HCT116 (cell line): ENCODE measurements at regions not wholly inside any gene's neighbourhood (a gene's known extent, or its start where the extent isn't known, plus 50 kb on each side); places are given as distances from the start of the nearest gene placed in this dataset.

Experiments used
- CEBPB ChIP-seq: IDR thresholded peaks from 2 replicates; pipeline ENCODE4 v1.6.1; 2012; ENCODE audit warnings: low read depth
- EGR1 ChIP-seq: IDR thresholded peaks from 2 replicates; pipeline ENCODE4 v1.6.1; 2012; ENCODE audit warnings: low read depth
- ELF1 ChIP-seq: IDR thresholded peaks from 2 replicates; pipeline ENCODE4 v1.6.1; 2012; ENCODE audit warnings: low read depth, borderline replicate concordance
- EZH2 ChIP-seq: fragments of 200-600 bp; sonication (generic); IDR thresholded peaks from 2 replicates; pipeline ENCODE4 v1.6.1; 2017; ENCODE audit warnings: antibody characterized with exemption, mixed run types
- EZH2phosphoT487 ChIP-seq: fragments of 200-600 bp; IDR thresholded peaks from 2 replicates; pipeline ENCODE4 v1.6.1; 2018; ENCODE audit warnings: antibody characterized with exemption, borderline replicate concordance
- FOSL1 ChIP-seq: IDR thresholded peaks from 2 replicates; pipeline ENCODE4 v1.6.1; 2012; ENCODE audit warnings: low read depth
- POLR2A ChIP-seq: IDR thresholded peaks from 2 replicates; pipeline ENCODE4 v1.7.0; 2011; ENCODE audit warnings: borderline replicate concordance; ENCODE audit not compliant: insufficient read depth, insufficient read length; ENCODE audit errors: extremely low read depth
- SIN3A ChIP-seq: IDR thresholded peaks from 2 replicates; pipeline ENCODE4 v1.6.1; 2012; ENCODE audit warnings: low read depth
- SP1 ChIP-seq: IDR thresholded peaks from 2 replicates; pipeline ENCODE4 v1.6.1; 2012; ENCODE audit warnings: low read depth
- ZNF274 ChIP-seq: fragments of 200-500 bp; sonication (Bioruptor generic); IDR thresholded peaks from 2 replicates; pipeline ENCODE4 v1.6.1; 2014; ENCODE audit warnings: mild to moderate bottlenecking, low read depth, low read length, inconsistent platforms
- TF ChIP-seq, protein P1 (sequence below), 3 experiments: fragments of 200-600 bp in 1 of 3; sonication (generic) in 1 of 3; IDR thresholded peaks in 2 of 3; conservative IDR thresholded peaks in 1 of 3; 2 replicates each; pipeline ENCODE4 v1.5.1; 2012 to 2017; ENCODE audit warnings: low read depth in 2 of 3, low read length in 2 of 3, antibody characterized with exemption in 1 of 3, borderline replicate concordance in 1 of 3, control low read depth in 1 of 3, mild to moderate bottlenecking in 1 of 3, mixed read lengths in 1 of 3, mixed run types in 1 of 3, moderate library complexity in 1 of 3; ENCODE audit not compliant: insufficient read depth in 1 of 3
- TF ChIP-seq, protein P2 (sequence below): IDR thresholded peaks from 2 replicates; pipeline ENCODE4 v1.6.1; 2012; ENCODE audit warnings: low read depth
- TF ChIP-seq, protein P3 (sequence below): IDR thresholded peaks from 2 replicates; pipeline ENCODE4 v1.6.1; 2012

DNA sequence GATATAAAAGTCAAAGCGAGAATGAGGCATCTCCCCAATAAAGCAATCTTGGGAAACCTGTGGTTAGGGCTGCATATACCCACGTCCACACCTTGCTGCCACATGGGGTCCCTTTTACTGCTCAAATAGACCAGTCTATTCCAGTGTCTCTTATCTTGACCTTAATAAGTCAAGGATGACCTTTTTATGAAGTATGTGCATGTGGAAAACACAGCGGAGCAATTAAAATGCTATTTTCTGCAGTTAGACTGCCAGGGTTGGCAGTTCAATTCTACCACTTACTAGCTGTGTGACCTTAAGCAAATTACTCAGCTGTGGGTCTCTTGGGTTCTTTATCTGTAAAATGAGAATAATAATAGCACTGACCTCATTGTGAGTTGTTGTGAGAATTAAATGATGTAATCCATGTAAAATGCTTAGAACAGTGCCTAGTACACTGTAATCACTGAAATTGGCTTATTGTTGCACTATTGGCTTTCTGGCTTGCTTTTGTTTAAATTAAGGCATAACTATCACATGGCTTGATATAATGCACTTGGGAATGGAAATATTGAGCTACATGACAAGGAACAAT, 67.8 kb upstream of the HSPB3 start:
- TF ChIP-seq POLR2A, result no peak
- no peak for TF ChIP-seq EZH2
- TF ChIP-seq, protein P1, sequence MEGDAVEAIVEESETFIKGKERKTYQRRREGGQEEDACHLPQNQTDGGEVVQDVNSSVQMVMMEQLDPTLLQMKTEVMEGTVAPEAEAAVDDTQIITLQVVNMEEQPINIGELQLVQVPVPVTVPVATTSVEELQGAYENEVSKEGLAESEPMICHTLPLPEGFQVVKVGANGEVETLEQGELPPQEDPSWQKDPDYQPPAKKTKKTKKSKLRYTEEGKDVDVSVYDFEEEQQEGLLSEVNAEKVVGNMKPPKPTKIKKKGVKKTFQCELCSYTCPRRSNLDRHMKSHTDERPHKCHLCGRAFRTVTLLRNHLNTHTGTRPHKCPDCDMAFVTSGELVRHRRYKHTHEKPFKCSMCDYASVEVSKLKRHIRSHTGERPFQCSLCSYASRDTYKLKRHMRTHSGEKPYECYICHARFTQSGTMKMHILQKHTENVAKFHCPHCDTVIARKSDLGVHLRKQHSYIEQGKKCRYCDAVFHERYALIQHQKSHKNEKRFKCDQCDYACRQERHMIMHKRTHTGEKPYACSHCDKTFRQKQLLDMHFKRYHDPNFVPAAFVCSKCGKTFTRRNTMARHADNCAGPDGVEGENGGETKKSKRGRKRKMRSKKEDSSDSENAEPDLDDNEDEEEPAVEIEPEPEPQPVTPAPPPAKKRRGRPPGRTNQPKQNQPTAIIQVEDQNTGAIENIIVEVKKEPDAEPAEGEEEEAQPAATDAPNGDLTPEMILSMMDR (IDR thresholded peaks at IDR 0.05 in 2 of 3, conservative IDR thresholded peaks at IDR 0.05 in 1 of 3; ENCODE audit: borderline replicate concordance in 1 of 3, insufficient read depth in 1 of 3, low read depth in 2 of 3, low read length in 2 of 3), result no peak
- TF ChIP-seq, protein P2, sequence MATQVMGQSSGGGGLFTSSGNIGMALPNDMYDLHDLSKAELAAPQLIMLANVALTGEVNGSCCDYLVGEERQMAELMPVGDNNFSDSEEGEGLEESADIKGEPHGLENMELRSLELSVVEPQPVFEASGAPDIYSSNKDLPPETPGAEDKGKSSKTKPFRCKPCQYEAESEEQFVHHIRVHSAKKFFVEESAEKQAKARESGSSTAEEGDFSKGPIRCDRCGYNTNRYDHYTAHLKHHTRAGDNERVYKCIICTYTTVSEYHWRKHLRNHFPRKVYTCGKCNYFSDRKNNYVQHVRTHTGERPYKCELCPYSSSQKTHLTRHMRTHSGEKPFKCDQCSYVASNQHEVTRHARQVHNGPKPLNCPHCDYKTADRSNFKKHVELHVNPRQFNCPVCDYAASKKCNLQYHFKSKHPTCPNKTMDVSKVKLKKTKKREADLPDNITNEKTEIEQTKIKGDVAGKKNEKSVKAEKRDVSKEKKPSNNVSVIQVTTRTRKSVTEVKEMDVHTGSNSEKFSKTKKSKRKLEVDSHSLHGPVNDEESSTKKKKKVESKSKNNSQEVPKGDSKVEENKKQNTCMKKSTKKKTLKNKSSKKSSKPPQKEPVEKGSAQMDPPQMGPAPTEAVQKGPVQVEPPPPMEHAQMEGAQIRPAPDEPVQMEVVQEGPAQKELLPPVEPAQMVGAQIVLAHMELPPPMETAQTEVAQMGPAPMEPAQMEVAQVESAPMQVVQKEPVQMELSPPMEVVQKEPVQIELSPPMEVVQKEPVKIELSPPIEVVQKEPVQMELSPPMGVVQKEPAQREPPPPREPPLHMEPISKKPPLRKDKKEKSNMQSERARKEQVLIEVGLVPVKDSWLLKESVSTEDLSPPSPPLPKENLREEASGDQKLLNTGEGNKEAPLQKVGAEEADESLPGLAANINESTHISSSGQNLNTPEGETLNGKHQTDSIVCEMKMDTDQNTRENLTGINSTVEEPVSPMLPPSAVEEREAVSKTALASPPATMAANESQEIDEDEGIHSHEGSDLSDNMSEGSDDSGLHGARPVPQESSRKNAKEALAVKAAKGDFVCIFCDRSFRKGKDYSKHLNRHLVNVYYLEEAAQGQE, result no peak
- no peak for TF ChIP-seq SIN3A
- no peak for TF ChIP-seq FOSL1
- TF ChIP-seq CEBPB, result no peak
- TF ChIP-seq, protein P3, sequence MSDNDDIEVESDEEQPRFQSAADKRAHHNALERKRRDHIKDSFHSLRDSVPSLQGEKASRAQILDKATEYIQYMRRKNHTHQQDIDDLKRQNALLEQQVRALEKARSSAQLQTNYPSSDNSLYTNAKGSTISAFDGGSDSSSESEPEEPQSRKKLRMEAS, result no peak
- TF ChIP-seq SP1, result no peak
- TF ChIP-seq ZNF274, result no peak
- no peak for TF ChIP-seq EGR1
- no peak for TF ChIP-seq ELF1
- TF ChIP-seq EZH2phosphoT487, result no peak
